Suppressor macrophage treated with lipopolysaccharide for 4 hours (primary cell): ENCODE measurements at regions not wholly inside any gene's neighbourhood (a gene's known extent, or its start where the extent isn't known, plus 50 kb on each side); places are given as distances from the start of the nearest gene placed in this dataset.

Experiments used
- DNase-seq: peaks from one replicate; pipeline ENCODE4 v3.0.0-alpha.2; 2020

GRCh38 chr1:230591678-230592077 lies 50.6 kb upstream of the COG2 start:
- DNase-seq = no peak

GRCh38 chr1:230589951-230590350 lies 52.3 kb upstream of the COG2 start:
- no peak for DNase-seq

- no peak for DNase-seq
Measured at GRCh38 chr1:230588323-230588746, 53.9 kb upstream of the COG2 start.

GRCh38 chr1:230587061-230587460 lies 55.2 kb upstream of the COG2 start:
- no peak for DNase-seq

DNA sequence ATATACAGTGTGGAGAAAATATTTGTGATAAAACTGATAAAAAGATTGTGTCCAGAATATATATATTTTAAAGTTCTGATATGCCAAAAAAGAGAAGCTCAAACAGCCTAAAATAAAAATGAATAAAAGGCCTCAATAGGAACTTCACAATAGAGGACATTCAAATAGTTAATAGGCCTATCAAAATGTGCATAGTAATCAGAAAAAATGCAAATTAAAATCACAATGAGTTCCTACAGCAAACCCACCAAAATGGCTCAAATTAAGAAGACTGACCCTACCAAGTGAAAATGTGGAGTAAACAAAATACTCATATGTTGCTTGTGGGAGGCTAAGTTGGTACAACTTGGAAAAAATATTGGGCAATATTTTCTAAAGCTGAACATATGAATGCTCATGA lies 57.6 kb upstream of the COG2 start:
- no peak for DNase-seq

DNA sequence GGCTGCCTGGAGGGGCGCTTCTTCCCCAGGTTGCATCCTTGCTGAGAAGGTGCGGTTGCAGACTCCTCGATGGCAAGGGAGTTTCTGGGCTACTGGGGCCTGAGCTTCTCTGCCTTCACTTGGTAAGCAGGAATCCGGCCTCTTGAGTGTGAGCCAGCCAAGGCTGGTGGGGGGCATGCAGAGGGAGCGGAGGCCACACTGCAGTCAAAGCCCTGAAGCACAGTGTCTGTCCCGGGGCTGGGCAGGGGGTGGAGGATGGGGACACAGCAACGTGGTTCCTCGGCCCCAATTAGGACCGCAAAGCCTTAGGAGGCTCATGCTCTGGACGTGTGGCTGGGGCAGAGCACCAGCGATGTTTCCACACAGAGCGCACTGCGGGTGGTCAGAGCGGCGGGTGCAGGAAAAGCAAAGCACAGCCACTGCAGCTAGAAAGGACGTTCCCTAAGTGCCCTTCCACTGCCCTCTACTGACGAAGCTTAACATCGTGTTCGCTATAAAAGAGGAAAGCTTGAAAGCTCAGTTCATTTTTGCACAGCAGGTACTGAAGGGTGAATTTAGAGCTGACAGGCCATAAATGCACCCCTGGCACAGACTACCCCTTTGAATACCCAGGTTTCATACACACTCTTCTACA lies 60.7 kb upstream of the COG2 start:
- no peak for DNase-seq

DNA sequence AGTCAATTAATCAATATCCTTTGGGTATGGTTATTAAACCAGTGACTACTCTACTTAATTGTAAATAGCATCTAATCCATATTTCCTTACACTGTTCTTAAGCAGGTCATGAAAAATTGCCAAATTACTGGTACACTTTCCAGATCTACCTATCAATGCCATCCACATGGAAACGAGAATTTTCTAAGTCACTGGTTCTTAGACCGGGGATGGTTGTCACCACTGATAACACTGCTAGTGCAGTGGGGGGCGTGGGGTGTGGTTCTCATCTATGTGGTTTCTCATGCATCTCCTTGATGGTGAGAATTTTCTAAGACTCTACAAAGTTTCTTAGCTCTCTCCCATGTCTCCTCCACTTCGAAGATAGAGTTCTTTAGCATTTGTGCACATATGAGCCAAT lies 63.7 kb upstream of the COG2 start:
- no peak for DNase-seq

GRCh38 chr1:230577537-230577936 lies 64.7 kb upstream of the COG2 start:
- no peak for DNase-seq

DNA sequence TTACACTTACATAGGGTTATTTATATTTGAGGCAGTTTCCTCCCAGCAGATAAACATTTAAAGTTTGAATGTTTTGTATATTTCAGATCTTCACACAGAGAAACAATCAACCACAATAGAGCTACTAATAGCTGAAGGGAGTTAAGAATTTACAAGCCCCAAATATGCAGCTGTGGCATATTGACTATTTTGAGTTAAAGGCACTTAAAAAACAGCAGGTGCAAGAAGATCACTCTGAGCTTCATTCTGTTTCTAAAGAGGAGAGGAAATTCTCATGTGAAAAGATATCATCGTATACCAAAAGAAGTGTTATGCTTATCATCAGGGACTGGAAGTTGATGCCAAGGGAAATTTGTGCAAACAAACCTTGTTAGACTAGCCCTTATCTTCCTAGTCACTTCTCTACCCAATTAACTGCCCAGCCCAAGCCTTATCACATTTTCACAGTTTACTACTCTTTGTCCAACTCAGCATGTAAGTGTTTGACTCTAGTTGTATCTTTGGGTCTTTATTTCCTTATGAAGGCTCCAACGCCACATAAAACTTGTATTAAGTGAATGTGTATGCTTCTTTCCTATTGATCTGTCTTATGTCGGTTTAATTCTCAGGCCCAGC lies 66.3 kb upstream of the COG2 start:
- DNase-seq = no peak

GRCh38 chr1:230574502-230574901 lies 67.8 kb upstream of the COG2 start:
- DNase-seq = no peak

GRCh38 chr1:230573658-230574057 lies 68.6 kb upstream of the COG2 start:
- peak; percentile 50 for DNase-seq

GRCh38 chr1:230572121-230573105 lies 69.9 kb upstream of the COG2 start:
- DNase-seq = peak; percentile 30

- peak; percentile 37 for DNase-seq
Measured at GRCh38 chr1:230570724-230571360, 71.4 kb upstream of the COG2 start.

- no peak for DNase-seq
Measured at GRCh38 chr1:230569201-230569600, 73.1 kb upstream of the COG2 start.

DNA sequence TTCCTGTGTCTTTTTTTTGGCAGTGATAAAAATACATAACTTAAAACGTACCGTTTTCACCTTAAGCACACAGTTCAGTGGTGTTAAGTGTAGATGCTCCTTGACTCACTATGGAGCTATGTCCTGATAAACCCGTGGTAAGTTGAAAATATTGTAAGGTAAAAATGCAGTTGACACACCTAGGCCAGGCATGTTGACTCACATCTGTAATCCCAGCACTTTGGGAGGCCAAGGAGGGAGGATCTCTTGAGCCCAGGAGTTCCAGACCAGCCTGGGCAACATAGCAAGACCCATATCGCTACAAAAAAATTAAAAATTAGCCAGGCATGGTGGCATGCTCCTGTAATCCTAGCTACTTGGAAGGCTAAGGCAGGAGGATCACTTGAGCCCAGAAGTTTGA lies 73.6 kb upstream of the COG2 start:
- DNase-seq = no peak

- DNase-seq = peak; percentile 17
Measured at GRCh38 chr1:230568008-230568407, 74.3 kb upstream of the COG2 start.

DNA sequence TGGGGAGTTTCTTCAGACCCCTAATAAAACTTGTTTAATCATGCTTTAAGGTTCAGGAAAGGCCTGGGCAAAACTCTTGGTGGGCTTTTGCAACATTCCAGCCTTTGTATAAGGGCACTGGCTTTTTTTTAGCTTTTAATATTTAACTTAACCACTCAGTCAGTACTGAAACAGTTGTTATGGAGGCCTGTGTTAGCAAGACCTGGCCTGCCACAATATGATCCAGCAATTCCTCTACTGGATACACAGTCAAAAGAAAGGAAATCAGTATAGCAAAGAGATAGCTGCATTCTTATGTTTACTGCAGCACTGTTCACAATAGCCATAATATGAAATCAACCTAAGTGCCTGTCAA lies 75.1 kb upstream of the COG2 start:
- DNase-seq = no peak

DNA sequence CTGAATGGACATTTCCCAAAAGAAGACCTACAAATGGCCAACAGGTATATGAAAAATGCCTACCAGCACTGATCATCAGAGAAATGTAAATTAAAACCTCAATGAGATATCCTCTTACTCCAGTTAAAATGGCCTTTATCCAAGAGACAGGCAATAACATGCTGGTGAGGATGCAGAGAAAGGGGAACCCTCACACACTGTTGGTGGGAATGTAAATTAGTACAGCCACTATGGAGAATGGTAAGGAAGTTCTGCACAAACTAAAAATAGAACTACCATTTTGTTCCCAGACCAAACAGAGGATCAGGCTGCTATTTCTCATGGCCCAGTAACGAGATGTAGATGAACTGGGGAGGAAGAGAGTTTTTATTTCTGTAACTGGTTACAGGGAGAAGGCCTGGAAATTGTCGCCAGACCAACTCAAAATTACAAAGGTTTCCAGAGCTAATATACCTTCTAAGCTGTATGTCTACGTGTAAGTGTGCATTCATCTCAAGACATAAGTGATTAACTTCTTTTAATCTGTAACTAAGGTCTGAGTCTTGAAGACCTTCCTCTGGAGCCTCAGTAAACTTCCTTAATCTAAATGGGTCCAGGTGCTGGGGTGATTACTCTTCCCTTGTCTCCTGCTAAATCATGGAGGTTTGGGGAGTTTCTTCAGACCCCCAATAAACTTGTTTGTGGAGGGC lies 75.6 kb upstream of the COG2 start:
- DNase-seq = peak; percentile 3

DNA sequence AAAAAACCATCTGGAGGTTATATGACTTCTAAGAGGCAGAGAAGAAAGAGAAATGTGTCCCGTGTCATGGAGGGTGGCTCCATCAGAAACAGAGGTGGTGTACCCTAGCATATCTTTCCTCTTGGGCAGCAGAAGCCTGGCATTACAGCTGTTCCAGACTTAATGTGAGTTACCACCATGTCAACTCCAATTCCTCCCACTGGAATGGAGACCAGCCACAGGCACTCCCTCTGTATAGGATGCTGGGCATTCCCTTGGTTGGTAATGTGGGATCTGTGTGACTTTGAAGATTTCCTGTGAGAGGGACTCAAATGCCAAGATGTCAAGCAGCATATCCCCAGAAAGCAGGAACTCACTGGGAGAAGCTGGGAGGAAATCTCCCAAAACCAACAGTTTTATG lies 77.1 kb upstream of the COG2 start:
- no peak for DNase-seq

GRCh38 chr1:230563591-230563990 lies 78.7 kb upstream of the COG2 start:
- DNase-seq = no peak

- no peak for DNase-seq
Measured at GRCh38 chr1:230561570-230561969, 80.7 kb upstream of the COG2 start.

DNA sequence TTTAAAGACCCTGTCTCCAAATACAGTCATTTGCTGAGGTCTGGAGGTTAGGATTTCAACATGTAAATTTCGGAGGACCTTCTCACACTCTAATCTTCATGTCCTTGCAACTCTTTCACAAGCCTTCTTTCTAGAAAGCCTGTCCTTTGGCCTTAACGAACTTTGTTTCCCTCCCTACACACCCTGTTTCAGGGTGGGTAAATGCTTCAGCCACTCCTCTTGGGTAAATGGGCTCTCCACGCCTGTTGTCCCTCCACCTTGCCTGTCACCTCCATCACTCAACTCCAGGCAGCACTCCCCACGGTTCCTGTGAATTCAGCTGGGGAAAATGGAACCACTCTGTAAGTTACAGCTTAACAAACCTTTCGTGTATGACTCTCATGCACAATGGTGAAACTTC lies 84.0 kb upstream of the COG2 start:
- DNase-seq = no peak

GRCh38 chr1:230556453-230556852 lies 85.8 kb upstream of the COG2 start:
- DNase-seq = no peak
